ENCODE measurements at regions not wholly inside any gene's neighbourhood (a gene's known extent, or its start where the extent isn't known, plus 50 kb on each side); places are given as distances from the start of the nearest gene placed in this dataset.

DNA sequence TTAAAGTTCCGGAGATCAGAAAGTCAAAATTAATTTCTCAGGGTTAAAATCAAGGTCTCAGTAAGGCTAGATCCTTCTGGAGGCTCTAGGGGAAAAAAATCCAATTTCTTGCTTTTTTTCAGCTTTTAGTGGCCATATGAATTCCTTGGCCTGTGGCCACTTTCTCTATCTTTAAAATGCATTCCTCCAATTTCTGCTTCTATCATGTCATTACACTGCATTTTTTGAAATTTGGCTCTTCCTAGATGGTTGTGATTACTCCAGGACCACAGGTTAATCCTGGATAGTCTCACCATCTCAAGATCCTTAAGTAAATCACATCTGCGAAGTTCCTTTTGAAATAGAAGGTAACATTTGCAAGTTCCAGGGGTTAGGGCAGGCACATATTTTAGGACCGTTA is 1294.9 kb upstream of the CITED2 start:
- Histone ChIP-seq H3K36me3 (ENCODE audit: insufficient read depth, low read length) (no peaks in the 10 kb centered on the region), H4K20me1 (ENCODE audit: insufficient read depth, low read length) (no peaks in the 10 kb centered on the region), H3K4me1 (ENCODE audit: insufficient read depth, low read length) (no peaks in the 10 kb centered on the region), H3K27me3 (ENCODE audit: insufficient read depth, low read length) (no peaks in the 10 kb centered on the region), H2AFZ (ENCODE audit: low read depth, low read length) (no peak overlapping the region), H3K4me2 (ENCODE audit: low read length) (no peak overlapping the region), H3K9ac (ENCODE audit: low read length) (no peak overlapping the region), H3K79me2 (ENCODE audit: insufficient read depth, low read length) (no peaks in the 10 kb centered on the region), H3K4me3 (ENCODE audit: insufficient read depth, low read depth, low read length) (no peak overlapping the region), H3K9me3 (ENCODE audit: insufficient read depth, low read depth, low read length) (no peaks in the 10 kb centered on the region), H3K27ac (ENCODE audit: low read depth, low read length) (no peak overlapping the region)
- FAIRE-seq: no peak
- TF ChIP-seq, protein P1, sequence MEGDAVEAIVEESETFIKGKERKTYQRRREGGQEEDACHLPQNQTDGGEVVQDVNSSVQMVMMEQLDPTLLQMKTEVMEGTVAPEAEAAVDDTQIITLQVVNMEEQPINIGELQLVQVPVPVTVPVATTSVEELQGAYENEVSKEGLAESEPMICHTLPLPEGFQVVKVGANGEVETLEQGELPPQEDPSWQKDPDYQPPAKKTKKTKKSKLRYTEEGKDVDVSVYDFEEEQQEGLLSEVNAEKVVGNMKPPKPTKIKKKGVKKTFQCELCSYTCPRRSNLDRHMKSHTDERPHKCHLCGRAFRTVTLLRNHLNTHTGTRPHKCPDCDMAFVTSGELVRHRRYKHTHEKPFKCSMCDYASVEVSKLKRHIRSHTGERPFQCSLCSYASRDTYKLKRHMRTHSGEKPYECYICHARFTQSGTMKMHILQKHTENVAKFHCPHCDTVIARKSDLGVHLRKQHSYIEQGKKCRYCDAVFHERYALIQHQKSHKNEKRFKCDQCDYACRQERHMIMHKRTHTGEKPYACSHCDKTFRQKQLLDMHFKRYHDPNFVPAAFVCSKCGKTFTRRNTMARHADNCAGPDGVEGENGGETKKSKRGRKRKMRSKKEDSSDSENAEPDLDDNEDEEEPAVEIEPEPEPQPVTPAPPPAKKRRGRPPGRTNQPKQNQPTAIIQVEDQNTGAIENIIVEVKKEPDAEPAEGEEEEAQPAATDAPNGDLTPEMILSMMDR (IDR thresholded peaks at IDR 0.05; ENCODE audit: insufficient read depth, low read depth, low read length): no peak
- no peak for TF ChIP-seq EZH2 (IDR thresholded peaks at IDR 0.05; ENCODE audit: insufficient read depth, low read length)
- DNase-seq (ENCODE audit: low read depth): peak; percentile 42
- Mint-ChIP-seq H3K4me1 (ENCODE audit: low read depth, unreplicated experiment) (peaks cover 6% of the 10 kb centered on the region), H3K4me3 (ENCODE audit: unreplicated experiment) (no peak overlapping the region), H3K27ac (ENCODE audit: unreplicated experiment) (no peak overlapping the region), H3K36me3 (ENCODE audit: low read depth, unreplicated experiment) (no peaks in the 10 kb centered on the region), H3K27me3 (ENCODE audit: low read depth, unreplicated experiment) (no peaks in the 10 kb centered on the region), H3K9me3 (ENCODE audit: unreplicated experiment) (peaks cover 2% of the 10 kb centered on the region)

DNA sequence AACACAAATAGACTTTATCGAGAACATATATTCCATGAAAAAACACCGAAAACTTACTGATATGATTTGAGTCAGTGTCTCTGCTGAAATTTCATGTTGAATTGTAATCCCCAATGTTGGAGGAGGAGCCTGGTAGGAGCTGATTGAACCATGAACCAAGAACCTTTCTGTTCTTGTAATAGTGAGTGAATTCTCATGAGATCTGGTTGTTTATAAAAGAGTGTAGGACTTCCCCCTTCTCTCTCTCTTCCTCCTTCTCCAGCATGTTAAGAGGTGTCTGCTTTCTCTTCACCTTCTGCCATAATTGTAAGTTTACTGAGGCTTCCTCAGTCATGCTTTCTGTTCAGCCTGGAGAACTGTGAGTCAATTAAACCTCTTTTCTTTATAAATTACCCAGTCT is 1289.3 kb upstream of the CITED2 start:
- no peak for DNase-seq (ENCODE audit: low read depth)
- Histone ChIP-seq H3K27me3 (ENCODE audit: insufficient read depth, low read length) (no peaks in the 10 kb centered on the region), H3K9ac (ENCODE audit: low read length) (no peak overlapping the region), H3K4me3 (ENCODE audit: insufficient read depth, low read depth, low read length) (no peak overlapping the region), H3K4me2 (ENCODE audit: low read length) (no peak overlapping the region), H4K20me1 (ENCODE audit: insufficient read depth, low read length) (no peaks in the 10 kb centered on the region), H3K9me3 (ENCODE audit: insufficient read depth, low read depth, low read length) (no peaks in the 10 kb centered on the region), H3K4me1 (ENCODE audit: insufficient read depth, low read length) (peaks cover 4% of the 10 kb centered on the region), H3K36me3 (ENCODE audit: insufficient read depth, low read length) (no peaks in the 10 kb centered on the region), H3K79me2 (ENCODE audit: insufficient read depth, low read length) (no peaks in the 10 kb centered on the region), H2AFZ (ENCODE audit: low read depth, low read length) (peak overlapping the region; percentile 21), H3K27ac (ENCODE audit: low read depth, low read length) (no peak overlapping the region)
- no peaks in the 10 kb centered on the region for H3K27me3 Mint-ChIP-seq (ENCODE audit: low read depth, unreplicated experiment)
- FAIRE-seq: no peak
- no peak overlapping the region for H3K27ac Mint-ChIP-seq (ENCODE audit: unreplicated experiment)
- no peaks in the 10 kb centered on the region for H3K36me3 Mint-ChIP-seq (ENCODE audit: low read depth, unreplicated experiment)
- peaks cover 12% of the 10 kb centered on the region for H3K4me1 Mint-ChIP-seq (ENCODE audit: low read depth, unreplicated experiment)
- H3K9me3 Mint-ChIP-seq (ENCODE audit: unreplicated experiment): peaks cover 2% of the 10 kb centered on the region
- no peak for TF ChIP-seq EZH2 (IDR thresholded peaks at IDR 0.05; ENCODE audit: insufficient read depth, low read length)
- TF ChIP-seq, protein P1 (IDR thresholded peaks at IDR 0.05; ENCODE audit: insufficient read depth, low read depth, low read length): no peak
- no peak overlapping the region for H3K4me3 Mint-ChIP-seq (ENCODE audit: unreplicated experiment)

DNA sequence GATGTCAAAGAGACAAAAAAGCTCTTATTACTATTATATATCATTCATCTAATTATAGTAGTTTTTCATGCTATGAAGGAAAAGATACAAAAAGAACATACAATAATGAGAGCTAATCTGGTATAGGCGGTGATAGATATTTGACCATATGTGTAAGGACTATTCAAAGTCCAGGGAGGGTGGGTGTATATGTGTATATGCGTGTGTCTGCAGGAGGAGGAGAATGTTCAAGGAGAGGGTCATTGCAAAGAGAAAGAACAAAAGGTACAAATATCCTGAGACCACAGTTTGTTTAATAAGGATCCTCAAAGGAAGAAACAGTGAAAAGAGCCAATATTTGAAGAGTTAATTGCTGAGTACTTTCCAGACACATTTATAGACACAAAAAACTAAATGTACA is 1288.6 kb upstream of the CITED2 start:
- no peak overlapping the region for H3K27ac ChIP-seq (ENCODE audit: low read depth, low read length)
- H3K4me2 ChIP-seq (ENCODE audit: low read length): no peak overlapping the region
- no peak overlapping the region for H3K27ac Mint-ChIP-seq (ENCODE audit: unreplicated experiment)

More for the DNA sequence above, 1288.6 kb upstream of the CITED2 start:
- H2AFZ ChIP-seq (ENCODE audit: low read depth, low read length): no peak overlapping the region
- Mint-ChIP-seq H3K27me3 (ENCODE audit: low read depth, unreplicated experiment) (no peaks in the 10 kb centered on the region), H3K9me3 (ENCODE audit: unreplicated experiment) (peaks cover 2% of the 10 kb centered on the region), H3K4me3 (ENCODE audit: unreplicated experiment) (no peak overlapping the region), H3K36me3 (ENCODE audit: low read depth, unreplicated experiment) (no peaks in the 10 kb centered on the region), H3K4me1 (ENCODE audit: low read depth, unreplicated experiment) (peaks cover 12% of the 10 kb centered on the region)
- H3K4me1 ChIP-seq (ENCODE audit: insufficient read depth, low read length): peaks cover 4% of the 10 kb centered on the region
- DNase-seq (ENCODE audit: low read depth) (no peak), FAIRE-seq (no peak)
- TF ChIP-seq EZH2 (IDR thresholded peaks at IDR 0.05; ENCODE audit: insufficient read depth, low read length): no peak
- TF ChIP-seq, protein P1 (IDR thresholded peaks at IDR 0.05; ENCODE audit: insufficient read depth, low read depth, low read length): no peak
- H3K9me3 ChIP-seq (ENCODE audit: insufficient read depth, low read depth, low read length): no peaks in the 10 kb centered on the region
- H3K36me3 ChIP-seq (ENCODE audit: insufficient read depth, low read length): no peaks in the 10 kb centered on the region
- no peak overlapping the region for H3K9ac ChIP-seq (ENCODE audit: low read length)
- H3K79me2 ChIP-seq (ENCODE audit: insufficient read depth, low read length): no peaks in the 10 kb centered on the region
- H3K27me3 ChIP-seq (ENCODE audit: insufficient read depth, low read length): no peaks in the 10 kb centered on the region
- H4K20me1 ChIP-seq (ENCODE audit: insufficient read depth, low read length): no peaks in the 10 kb centered on the region
- H3K4me3 ChIP-seq (ENCODE audit: insufficient read depth, low read depth, low read length): no peak overlapping the region
